ENCODE measurements at regions not wholly inside any gene's neighbourhood (a gene's known extent, or its start where the extent isn't known, plus 50 kb on each side); places are given as distances from the start of the nearest gene placed in this dataset.
"Not testable (repeated sequence)": the region's sequence is repeated elsewhere in the genome, so short reads cannot be mapped to it uniquely, and the experiment has no call there.

DNA sequence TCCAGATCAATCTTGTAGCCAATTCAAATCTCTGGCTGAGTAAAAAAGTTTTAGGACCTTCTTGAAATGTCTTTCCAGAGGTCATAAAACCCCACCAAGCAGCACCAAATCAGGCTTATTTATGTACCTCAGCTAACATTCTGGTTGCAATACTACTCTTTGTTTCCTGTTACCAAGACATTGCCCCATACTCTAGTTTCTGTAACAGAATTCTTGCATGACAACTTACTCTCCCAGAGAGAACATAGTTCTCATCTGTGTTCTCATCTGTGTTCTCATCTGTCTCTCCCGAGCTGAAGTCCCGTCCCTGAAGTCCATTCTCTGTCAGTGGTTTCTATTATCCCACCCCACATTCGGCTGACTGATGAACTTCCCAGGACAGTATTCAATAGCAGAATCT, 1285.1 kb downstream of the XPNPEP1 start:
- DNase-seq: no peak

DNA sequence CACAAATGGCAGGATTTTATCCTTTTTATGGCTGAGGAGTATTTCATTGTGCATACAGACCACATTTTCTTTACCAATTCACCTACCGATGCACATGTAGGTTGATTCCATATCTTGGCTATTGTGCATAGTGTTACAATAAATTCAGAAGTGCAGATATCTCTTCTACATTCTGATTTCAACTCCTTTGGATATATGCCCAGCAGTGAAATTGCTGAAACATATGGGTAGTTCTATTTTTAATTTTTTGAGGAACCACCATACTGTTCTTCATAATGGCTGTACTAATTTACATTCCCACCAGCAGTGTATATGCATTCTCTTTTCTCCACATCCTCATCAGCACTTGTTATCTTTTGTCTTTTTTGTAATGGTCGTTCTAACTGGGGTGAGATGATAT, 1290.3 kb downstream of the XPNPEP1 start:
- no peak for DNase-seq

- DNase-seq: no peak
Observed at GRCh38 chr10:108632144-108632543, 1291.2 kb downstream of the XPNPEP1 start.

GRCh38 chr10:108631332-108631731, 1292.0 kb downstream of the XPNPEP1 start:
- DNase-seq: no peak

- no peak for DNase-seq
Observed at GRCh38 chr10:108629834-108630233, 1293.5 kb downstream of the XPNPEP1 start.

DNA sequence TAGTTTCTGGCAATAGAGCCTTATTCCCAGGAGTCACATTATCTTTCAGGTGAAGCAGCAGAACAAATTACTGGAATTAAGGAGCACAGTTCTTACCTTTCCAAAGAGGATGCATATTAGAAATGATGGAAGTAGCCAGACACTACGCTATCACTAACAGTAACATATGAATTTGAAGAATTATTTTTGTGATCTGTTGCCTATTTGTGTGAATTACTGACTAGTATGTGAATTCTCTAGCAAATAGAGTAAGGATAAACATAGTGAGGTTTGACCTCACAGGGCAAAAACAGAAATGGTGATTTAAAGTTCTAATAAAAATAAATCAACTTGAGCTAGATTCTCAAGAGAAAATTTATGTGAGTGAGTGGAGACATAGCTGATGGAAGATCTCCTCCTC, 1299.3 kb downstream of the XPNPEP1 start:
- no peak for DNase-seq

GRCh38 chr10:108620821-108621534, 1302.3 kb downstream of the XPNPEP1 start:
- DNase-seq: no peak

DNA sequence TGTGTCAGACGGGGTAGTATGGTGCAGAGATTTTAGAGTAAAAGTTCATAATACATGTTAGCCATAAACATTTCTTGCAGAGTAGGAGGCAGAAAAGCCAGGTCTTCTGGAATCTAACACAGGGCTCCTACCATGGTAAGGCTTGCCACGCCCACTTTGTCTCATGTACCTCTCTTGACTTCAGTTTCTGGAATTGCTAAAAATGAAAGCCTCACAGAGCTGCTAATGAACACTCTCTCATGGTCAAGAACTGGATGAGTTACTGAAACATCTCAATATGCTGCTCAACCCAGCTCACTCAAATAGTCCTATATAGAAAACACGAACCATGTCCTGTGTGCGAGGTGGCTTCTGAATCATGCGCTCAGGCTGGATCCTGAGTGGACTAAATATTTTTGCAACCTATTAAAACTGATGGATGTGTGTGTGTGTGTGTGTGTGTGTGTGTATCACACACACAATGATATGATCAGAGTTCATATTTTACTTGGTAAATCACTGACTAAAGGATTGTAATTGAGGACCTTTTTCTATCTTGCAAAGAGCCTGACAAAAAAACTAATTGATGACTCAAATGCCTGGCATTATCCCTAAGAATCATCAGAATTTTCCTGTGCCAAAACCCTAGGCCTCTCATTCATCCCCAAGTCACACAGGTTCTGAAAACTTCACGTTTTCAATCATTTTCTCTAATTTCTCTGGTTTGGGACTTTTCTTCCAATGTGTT, 1306.6 kb downstream of the XPNPEP1 start:
- no peak for DNase-seq

- DNase-seq: no peak
Observed at GRCh38 chr10:108615576-108616320, 1307.6 kb downstream of the XPNPEP1 start.

- DNase-seq: no peak
Observed at GRCh38 chr10:108612485-108612884, 1310.8 kb downstream of the XPNPEP1 start.

DNA sequence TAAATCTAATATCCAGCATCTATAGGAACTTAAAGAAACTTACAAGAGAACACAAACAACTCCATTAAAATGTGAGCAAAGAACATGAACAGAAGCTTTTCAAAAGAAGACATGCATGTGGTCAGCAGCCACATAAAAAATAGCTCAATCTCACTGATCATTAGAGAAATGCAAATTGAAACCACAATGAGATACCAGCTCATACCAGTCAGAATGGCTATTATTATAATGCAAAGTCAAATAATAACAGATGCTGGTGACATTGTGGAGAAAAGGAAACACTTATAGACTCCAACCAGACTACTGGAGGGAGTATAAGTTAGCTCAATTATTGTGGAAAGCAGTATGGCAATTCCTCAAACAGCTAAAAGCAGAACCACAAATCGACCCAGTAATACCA, 1314.5 kb downstream of the XPNPEP1 start:
- no peak for DNase-seq

DNA sequence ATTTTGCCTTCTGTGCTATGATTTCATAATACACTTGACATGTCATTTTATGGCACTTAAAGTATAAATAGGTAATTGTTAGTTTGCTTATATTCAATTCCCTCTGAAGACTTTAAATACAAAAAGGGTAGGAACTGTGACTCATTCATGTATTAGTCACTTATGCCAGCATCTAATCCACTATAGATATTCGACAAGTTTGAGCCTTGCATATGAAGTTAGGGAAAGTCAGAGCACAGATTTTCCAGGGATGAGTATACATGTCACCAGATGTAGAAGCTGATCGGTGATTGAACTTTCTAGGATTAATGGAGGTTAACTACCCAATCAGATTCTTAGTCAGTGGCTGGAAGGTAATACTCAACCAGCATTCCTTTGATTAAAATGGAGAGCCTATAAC, 1321.5 kb downstream of the XPNPEP1 start:
- DNase-seq: no peak

- not testable (repeated sequence) for DNase-seq
Observed at GRCh38 chr10:108600511-108600910, 1322.8 kb downstream of the XPNPEP1 start.

GRCh38 chr10:108599317-108599716, 1324.0 kb downstream of the XPNPEP1 start:
- DNase-seq: not testable (repeated sequence)

DNA sequence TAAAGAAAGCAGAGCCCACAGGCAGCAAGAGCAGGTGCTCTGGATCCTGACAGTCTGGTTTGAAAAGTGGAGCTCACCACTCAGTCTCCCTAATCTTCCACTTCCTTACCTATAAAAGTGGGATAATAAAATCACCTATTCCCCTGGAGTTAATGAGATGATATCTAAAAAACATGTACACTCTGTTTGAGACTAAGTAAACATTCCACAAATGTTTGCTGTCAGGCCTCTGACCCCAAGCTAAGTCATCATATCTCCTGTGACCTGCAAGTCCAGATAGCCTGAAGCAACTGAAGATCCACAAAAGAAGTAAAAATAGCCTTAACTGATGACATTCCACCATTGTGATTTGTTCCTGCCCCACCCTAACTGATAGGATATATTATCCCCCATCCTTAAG, 1324.5 kb downstream of the XPNPEP1 start:
- no peak for DNase-seq

DNA sequence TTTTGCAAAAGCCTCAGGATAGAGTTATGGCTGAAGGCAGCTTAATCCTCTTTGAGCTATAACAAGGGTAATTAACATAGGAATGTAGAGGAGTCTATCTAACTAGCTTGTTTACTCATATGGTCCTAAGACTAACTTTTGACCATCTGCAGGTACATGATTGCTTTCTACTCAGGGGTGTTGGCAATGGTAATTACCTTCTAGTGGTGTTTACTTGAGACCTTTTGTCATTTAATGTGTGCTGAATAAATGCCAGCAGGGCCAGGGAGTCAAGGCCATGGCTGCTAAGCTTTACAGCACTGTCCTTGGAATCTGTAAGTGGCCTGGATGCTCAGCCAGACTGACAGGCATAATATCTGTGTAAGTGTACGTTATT, 1325.0 kb downstream of the XPNPEP1 start:
- no peak for DNase-seq

- DNase-seq: no peak
Observed at GRCh38 chr10:108597657-108598319, 1325.5 kb downstream of the XPNPEP1 start.

DNA sequence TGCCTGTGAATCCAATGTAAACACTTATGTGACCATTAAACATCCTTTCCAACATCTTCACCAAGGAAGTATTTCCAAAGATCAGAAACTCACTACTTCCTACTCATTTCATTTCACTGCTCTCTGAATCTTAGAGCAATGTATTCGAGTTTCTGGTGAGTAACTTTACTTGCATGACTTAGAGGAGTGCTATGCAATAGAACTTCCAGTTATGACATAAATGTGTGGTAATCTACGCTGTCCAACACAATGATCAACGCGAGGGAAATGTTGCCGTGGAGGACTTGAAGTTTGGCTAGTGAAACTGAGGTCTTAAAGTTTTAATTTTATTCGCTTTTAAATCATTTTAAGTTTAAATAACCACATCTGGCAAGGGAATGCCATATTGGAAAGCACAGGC, 1326.3 kb downstream of the XPNPEP1 start:
- no peak for DNase-seq

- no peak for DNase-seq
Observed at GRCh38 chr10:108592956-108593355, 1330.4 kb downstream of the XPNPEP1 start.

GRCh38 chr10:108591417-108591816, 1331.9 kb downstream of the XPNPEP1 start:
- no peak for DNase-seq

DNA sequence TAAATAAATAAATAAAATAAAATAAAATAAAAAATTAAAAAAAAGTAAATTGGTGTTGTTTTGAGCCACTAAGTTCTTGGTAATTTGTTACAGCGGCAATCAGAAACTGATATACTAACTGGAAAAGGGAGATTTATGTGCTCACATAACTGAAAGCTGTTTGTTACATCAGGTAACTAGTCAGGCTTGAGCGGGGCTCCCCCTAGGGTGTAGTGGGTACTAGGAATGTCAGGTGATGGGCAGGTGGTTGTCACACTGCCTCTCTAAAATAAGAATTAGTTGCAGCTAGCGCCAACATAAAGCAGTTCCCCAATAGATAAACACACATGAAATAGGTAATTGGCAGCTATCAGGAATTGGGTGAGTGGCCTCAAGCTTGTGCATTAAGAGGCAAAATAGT, 1336.9 kb downstream of the XPNPEP1 start:
- no peak for DNase-seq

- DNase-seq: no peak
Observed at GRCh38 chr10:108583877-108584276, 1339.4 kb downstream of the XPNPEP1 start.

- no peak for DNase-seq
Observed at GRCh38 chr10:108582888-108583287, 1340.4 kb downstream of the XPNPEP1 start.
